Fibroblast of villous mesenchyme (primary cell): ENCODE measurements at regions not wholly inside any gene's neighbourhood (a gene's known extent, or its start where the extent isn't known, plus 50 kb on each side); places are given as distances from the start of the nearest gene placed in this dataset.
A peak's percentile ranks its signal among the peaks of the same experiment; 100 is the strongest.

ENCODE experiments used
- DNase-seq: peaks from one replicate; pipeline ENCODE4 v3.0.0-alpha.2; 2010; ENCODE audit warnings: low read depth
- H3K4me3 ChIP-seq: 2 replicates; pipeline ENCODE4 v1.5.1; 2011; ENCODE audit warnings: low read depth, mild to moderate bottlenecking, low read length
- CTCF ChIP-seq: IDR thresholded peaks from 2 replicates; pipeline ENCODE4 v1.5.1; 2012; ENCODE audit warnings: low read depth, mild to moderate bottlenecking, low read length; ENCODE audit not compliant: insufficient read depth

- no peak overlapping the region for H3K4me3 ChIP-seq
- peak; percentile 69 for DNase-seq
- no peak for TF ChIP-seq CTCF
Observed at GRCh38 chr15:101124731-101125451, 127.0 kb downstream of the CHSY1 start.

- H3K4me3 ChIP-seq = no peak overlapping the region
- peak; percentile 87 for DNase-seq
- TF ChIP-seq CTCF = no peak
Observed at GRCh38 chr15:101123222-101123910, 128.5 kb downstream of the CHSY1 start.

GRCh38 chr15:101122806-101123205 lies 129.0 kb downstream of the CHSY1 start:
- no peak for TF ChIP-seq CTCF
- no peak overlapping the region for H3K4me3 ChIP-seq
- DNase-seq = no peak

- no peak overlapping the region for H3K4me3 ChIP-seq
- no peak for TF ChIP-seq CTCF
- no peak for DNase-seq
Observed at GRCh38 chr15:101122266-101122665, 129.6 kb downstream of the CHSY1 start.

- peak overlapping the region; percentile 19 for H3K4me3 ChIP-seq
- peak; percentile 51 for TF ChIP-seq CTCF
- peak; percentile 92 for DNase-seq
Observed at GRCh38 chr15:101121511-101122090, 130.2 kb downstream of the CHSY1 start.

- H3K4me3 ChIP-seq = no peak overlapping the region
- DNase-seq = no peak
Observed at GRCh38 chr15:101120987-101121386, 130.9 kb downstream of the CHSY1 start.

More at GRCh38 chr15:101120987-101121386, 130.9 kb downstream of the CHSY1 start:
- no peak for TF ChIP-seq CTCF
